CD14-positive monocyte (primary cell): ENCODE measurements at regions not wholly inside any gene's neighbourhood (a gene's known extent, or its start where the extent isn't known, plus 50 kb on each side); places are given as distances from the start of the nearest gene placed in this dataset.
A peak's percentile ranks its signal among the peaks of the same experiment; 100 is the strongest.

Experiments used
- DNase-seq, 3 donors: peaks; one replicate each; pipeline ENCODE4 v3.0.0-alpha.2; 2011 to 2022
- H2AFZ ChIP-seq: 2 replicates; pipeline ENCODE4 v1.6.0; 2012; ENCODE audit warnings: mild to moderate bottlenecking, low read depth, low read length, inconsistent platforms; ENCODE audit not compliant: insufficient read depth, poor library complexity, severe bottlenecking
- H3K27ac ChIP-seq, 2 donors: 1 replicate in 1 of 2; 2 replicates in 1 of 2; pipeline ENCODE4 v1.5.1; 2012 to 2013; ENCODE audit warnings: low read length in 2 of 2, control low read depth in 1 of 2, inconsistent platforms in 1 of 2, low read depth in 1 of 2, mild to moderate bottlenecking in 1 of 2
- H3K27me3 ChIP-seq, 2 donors: one replicate each; pipeline versions ENCODE4 v1.6.0 to v1.6.1; 2011 to 2013; ENCODE audit warnings: low read length in 2 of 2; ENCODE audit not compliant: control insufficient read depth in 2 of 2, insufficient read depth in 2 of 2
- H3K36me3 ChIP-seq, 2 donors: replicated peaks in 1 of 2; 1 replicate in 1 of 2; 2 replicates in 1 of 2; pipeline versions ENCODE4 v1.5.1 to v1.6.1; 2012 to 2013; ENCODE audit warnings: low read length in 2 of 2, control low read depth in 1 of 2, inconsistent platforms in 1 of 2, mild to moderate bottlenecking in 1 of 2; ENCODE audit not compliant: insufficient read depth in 2 of 2, control insufficient read depth in 1 of 2
- H3K4me1 ChIP-seq, 2 donors: 1 replicate in 1 of 2; 2 replicates in 1 of 2; pipeline versions ENCODE4 v1.5.1 to v1.6.1; 2012 to 2013; ENCODE audit warnings: low read length in 2 of 2, control low read depth in 1 of 2, inconsistent platforms in 1 of 2, mild to moderate bottlenecking in 1 of 2, moderate library complexity in 1 of 2; ENCODE audit not compliant: insufficient read depth in 2 of 2, control insufficient read depth in 1 of 2
- H3K4me2 ChIP-seq: replicated peaks from 2 replicates; pipeline ENCODE3; 2012; ENCODE audit warnings: low read length, moderate library complexity, mild to moderate bottlenecking; ENCODE audit not compliant: poor library complexity, severe bottlenecking; ENCODE audit errors: extremely low read depth
- H3K4me3 ChIP-seq, 3 experiments: fragments of 200-600 bp in 1 of 3; sonication (generic) in 1 of 3; replicated peaks in 1 of 3; 1 replicate in 2 of 3; 2 replicates in 1 of 3; pipeline ENCODE4 v1.5.1; 2011 to 2013; ENCODE audit warnings: low read length in 3 of 3, mild to moderate bottlenecking in 3 of 3, control low read depth in 2 of 3, low read depth in 2 of 3, inconsistent platforms in 1 of 3, moderate library complexity in 1 of 3
- H3K79me2 ChIP-seq: 2 replicates; pipeline ENCODE4 v1.6.0; 2012; ENCODE audit warnings: mild to moderate bottlenecking, control low read depth, inconsistent platforms, low read length, moderate library complexity; ENCODE audit not compliant: insufficient read depth
- H3K9ac ChIP-seq: 2 replicates; pipeline ENCODE4 v1.6.0; 2017; ENCODE audit warnings: low read length, mild to moderate bottlenecking; ENCODE audit not compliant: insufficient read depth, poor library complexity, severe bottlenecking
- H3K9me3 ChIP-seq, 2 donors: replicated peaks in 1 of 2; 1 replicate in 1 of 2; 2 replicates in 1 of 2; pipeline versions ENCODE4 v1.5.1 to v1.6.1; 2012 to 2013; ENCODE audit warnings: low read length in 2 of 2, control low read depth in 1 of 2; ENCODE audit not compliant: control insufficient read depth in 1 of 2, insufficient read depth in 1 of 2
- H4K20me1 ChIP-seq: 2 replicates; pipeline ENCODE4 v1.6.0; 2012; ENCODE audit warnings: mild to moderate bottlenecking, low read length, control low read depth, moderate library complexity; ENCODE audit not compliant: insufficient read depth
- H3K27ac Mint-ChIP-seq, 7 donors: one replicate each; pipeline ENCODE4 v1.8.0; 2020; ENCODE audit warnings: mild to moderate bottlenecking in 7 of 7, mixed read lengths in 7 of 7, moderate library complexity in 6 of 7, inconsistent platforms in 2 of 7
- H3K27me3 Mint-ChIP-seq, 3 donors: one replicate each; pipeline ENCODE4 v1.8.0; 2021 to 2022; ENCODE audit warnings: low read depth in 3 of 3, mild to moderate bottlenecking in 3 of 3, mixed read lengths in 3 of 3, moderate library complexity in 3 of 3, inconsistent platforms in 1 of 3
- H3K36me3 Mint-ChIP-seq, 2 donors: one replicate each; pipeline ENCODE4 v1.8.0; 2020; ENCODE audit warnings: mixed read lengths in 2 of 2, inconsistent platforms in 1 of 2, mild to moderate bottlenecking in 1 of 2
- H3K4me1 Mint-ChIP-seq: one replicate; pipeline ENCODE4 v1.8.0; 2020; ENCODE audit warnings: mild to moderate bottlenecking, mixed read lengths
- H3K4me3 Mint-ChIP-seq, 2 donors: one replicate each; pipeline ENCODE4 v1.8.0; 2020; ENCODE audit warnings: mild to moderate bottlenecking in 2 of 2, mixed read lengths in 2 of 2, moderate library complexity in 1 of 2
- H3K9me3 Mint-ChIP-seq, 7 donors: one replicate each; pipeline ENCODE4 v1.8.0; 2020 to 2022; ENCODE audit warnings: mixed read lengths in 7 of 7, mild to moderate bottlenecking in 6 of 7, moderate library complexity in 6 of 7, inconsistent platforms in 2 of 7
- WGBS: methylation state at CpG from one replicate; pipeline ENCODE4 v1.1.5; 2013; ENCODE audit warnings: missing lambda C conversion rate; ENCODE audit not compliant: insufficient coverage; 5-methylcytosine and 5-hydroxymethylcytosine counted together
- intact Hi-C, 2 donors: fragments of 100-400 bp; cut with micrococcal nuclease; formaldehyde crosslinking; loops; one replicate each; pipeline versions ENCODE4 v1.15.0 to v1.15.1; 2023
- TF ChIP-seq, protein P1 (sequence below): fragments of 200-600 bp; IDR thresholded peaks from one replicate; pipeline ENCODE4 v1.8.0; 2022; ENCODE audit warnings: antibody characterized with exemption, mild to moderate bottlenecking

DNA sequence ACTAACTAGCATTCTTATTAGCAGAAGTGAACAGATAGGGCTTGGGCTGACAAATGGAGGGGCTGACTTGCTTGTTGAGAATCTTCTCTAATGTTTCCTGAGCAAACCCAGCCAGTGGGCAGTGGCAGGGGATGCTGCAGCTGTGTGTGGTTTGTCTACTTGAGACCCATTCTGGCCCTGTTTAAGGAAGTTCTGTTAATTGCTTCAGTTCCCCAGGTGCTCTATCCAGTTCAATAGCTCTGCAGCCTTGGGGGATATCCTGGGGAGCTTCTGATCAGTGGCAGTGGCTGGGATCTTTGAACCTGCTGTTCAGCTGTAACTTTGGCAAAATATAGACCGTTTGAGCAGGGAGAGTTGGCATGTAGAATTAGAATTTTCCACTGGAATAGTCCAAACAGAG lies 137.4 kb downstream of the ZNF326 start:
- WGBS: no CpG with 5 or more reads among the region's 1 CpG
- H3K36me3 Mint-ChIP-seq: no peaks in the 10 kb centered on the region
- intact Hi-C loops: no loop called here

DNA sequence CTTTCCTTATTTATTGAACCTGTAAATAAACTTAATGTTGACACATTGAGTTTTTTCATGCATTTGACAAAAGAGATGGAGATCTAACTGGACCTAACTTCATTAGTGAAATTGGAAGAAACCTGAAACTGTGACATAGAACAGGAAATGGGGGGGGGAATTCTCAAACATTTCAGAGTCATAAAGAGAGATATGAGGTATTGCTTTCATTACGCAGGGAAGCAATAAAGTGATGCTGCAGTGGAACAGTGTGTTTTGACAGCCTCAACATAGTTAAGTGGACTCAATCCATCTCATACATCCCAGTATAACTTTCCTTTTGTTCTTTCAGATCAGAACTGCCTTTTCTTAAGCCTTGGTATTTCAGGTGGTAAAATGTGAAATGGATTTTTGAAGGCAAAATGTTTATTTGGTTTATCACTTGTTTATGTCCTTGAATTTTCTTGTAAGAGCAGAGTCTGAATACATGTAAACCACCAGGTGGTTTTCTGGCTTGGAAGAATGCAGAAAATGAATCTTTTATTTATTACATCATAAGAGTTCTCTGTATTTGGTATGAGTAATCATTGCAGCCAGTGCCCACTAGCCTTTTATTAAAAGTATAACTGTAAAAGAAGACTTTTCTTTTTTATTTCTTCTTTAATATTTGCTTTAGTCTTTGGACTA lies 132.5 kb downstream of the ZNF326 start:
- TF ChIP-seq, protein P1, sequence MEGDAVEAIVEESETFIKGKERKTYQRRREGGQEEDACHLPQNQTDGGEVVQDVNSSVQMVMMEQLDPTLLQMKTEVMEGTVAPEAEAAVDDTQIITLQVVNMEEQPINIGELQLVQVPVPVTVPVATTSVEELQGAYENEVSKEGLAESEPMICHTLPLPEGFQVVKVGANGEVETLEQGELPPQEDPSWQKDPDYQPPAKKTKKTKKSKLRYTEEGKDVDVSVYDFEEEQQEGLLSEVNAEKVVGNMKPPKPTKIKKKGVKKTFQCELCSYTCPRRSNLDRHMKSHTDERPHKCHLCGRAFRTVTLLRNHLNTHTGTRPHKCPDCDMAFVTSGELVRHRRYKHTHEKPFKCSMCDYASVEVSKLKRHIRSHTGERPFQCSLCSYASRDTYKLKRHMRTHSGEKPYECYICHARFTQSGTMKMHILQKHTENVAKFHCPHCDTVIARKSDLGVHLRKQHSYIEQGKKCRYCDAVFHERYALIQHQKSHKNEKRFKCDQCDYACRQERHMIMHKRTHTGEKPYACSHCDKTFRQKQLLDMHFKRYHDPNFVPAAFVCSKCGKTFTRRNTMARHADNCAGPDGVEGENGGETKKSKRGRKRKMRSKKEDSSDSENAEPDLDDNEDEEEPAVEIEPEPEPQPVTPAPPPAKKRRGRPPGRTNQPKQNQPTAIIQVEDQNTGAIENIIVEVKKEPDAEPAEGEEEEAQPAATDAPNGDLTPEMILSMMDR: no peak
- no peak overlapping the region for H3K4me3 ChIP-seq
- Mint-ChIP-seq H3K4me3 (no peak overlapping the region), H3K27me3 (peaks cover 7 to 22% (median 7%) of the 10 kb centered on the region in 3 donors), H3K9me3 (peaks cover 0 to 2% (median 0%) of the 10 kb centered on the region in 7 donors), H3K36me3 (no peaks in the 10 kb centered on the region), H3K4me1 (peaks cover 5% of the 10 kb centered on the region), H3K27ac (no peak overlapping the region)
- no peaks in the 10 kb centered on the region for H3K79me2 ChIP-seq
- H3K27me3 ChIP-seq: peaks cover 0 to 5% of the 10 kb centered on the region in 2 donors
- H4K20me1 ChIP-seq: no peaks in the 10 kb centered on the region
- no peak overlapping the region for H3K4me2 ChIP-seq
- no peak overlapping the region for H3K9ac ChIP-seq
- no peak overlapping the region for H3K27ac ChIP-seq
- WGBS: no CpG with 5 or more reads among the region's 1 CpG
- no peaks in the 10 kb centered on the region for H3K36me3 ChIP-seq
- no peak for DNase-seq
- no peaks in the 10 kb centered on the region for H3K9me3 ChIP-seq
- H2AFZ ChIP-seq: no peak overlapping the region
- intact Hi-C loops: no loop called here
- H3K4me1 ChIP-seq: no peaks in the 10 kb centered on the region

More for the DNA sequence above, 137.4 kb downstream of the ZNF326 start:
- H3K27ac ChIP-seq: no peak overlapping the region
- no peaks in the 10 kb centered on the region for H3K4me1 ChIP-seq
- H3K9me3 Mint-ChIP-seq: peaks cover 0 to 5% (median 2%) of the 10 kb centered on the region in 7 donors
- no peak overlapping the region for H3K27ac Mint-ChIP-seq
- H3K27me3 Mint-ChIP-seq: peaks cover 2 to 18% (median 8%) of the 10 kb centered on the region in 3 donors
- no peak overlapping the region for H2AFZ ChIP-seq
- TF ChIP-seq, protein P1: no peak
- H3K4me2 ChIP-seq: no peak overlapping the region
- H3K4me1 Mint-ChIP-seq: no peaks in the 10 kb centered on the region
- no peak for DNase-seq
- H3K4me3 Mint-ChIP-seq: peak overlapping the region in 1 of 2 donors; percentile 44
- H3K9ac ChIP-seq: no peak overlapping the region
- H3K79me2 ChIP-seq: no peaks in the 10 kb centered on the region
- no peaks in the 10 kb centered on the region for H3K36me3 ChIP-seq
- peaks cover 0 to 5% of the 10 kb centered on the region in 2 donors for H3K27me3 ChIP-seq
- H4K20me1 ChIP-seq: no peaks in the 10 kb centered on the region
- H3K9me3 ChIP-seq: no peaks in the 10 kb centered on the region
- no peak overlapping the region for H3K4me3 ChIP-seq
